Heart left ventricle (tissue), 13 donors: ENCODE measurements at regions not wholly inside any gene's neighbourhood (a gene's known extent, or its start where the extent isn't known, plus 50 kb on each side); places are given as distances from the start of the nearest gene placed in this dataset.

ENCODE experiments used
- CTCF ChIP-seq, 12 donors: fragments of 200-600 bp; sonication (generic) in 4 of 12; IDR thresholded peaks; one replicate each; pipeline versions ENCODE4 v1.5.0 to v1.8.0; 2018 to 2022; ENCODE audit warnings: antibody characterized with exemption in 12 of 12, mild to moderate bottlenecking in 5 of 12
- POLR2A ChIP-seq, 2 donors: fragments of 450-650 bp; IDR thresholded peaks; one replicate each; pipeline ENCODE4 v1.6.1; 2017; ENCODE audit warnings: antibody characterized with exemption in 2 of 2, mild to moderate bottlenecking in 2 of 2, moderate library complexity in 2 of 2
- donor health status: ischemic (EF 13 %, LVEDD 7.1; RV severe dilation, severe dysfunction).
- donor health status: DM: no; HTN: yes; CAD: no.
- donor health status: DM: no; HTN: no; CAD: no.
- donor health status: ischemic (EF 25% LVEDD 6.9; RV normal size, moderate dysfunction).
- donor health status: ischemic (EF 25% LVEDD 5.7; RV mildly dilated, moderate dysfunction).
- donor health status: ischemic (EF 35%, LVEDD 5.7; RV mildly dilated, moderate dysfunction).
- donor health status: nonischemic (EF 11% LVEDD 7.7; RV severe dilation, severe dysfunction).
- donor health status: DM: yes; HTN: yes; CAD: no.
- donor health status: PGD.
- donor health status: ischemic (EF 29% LVEDD 5.4; RV normal size, mild dysfunction).
- donor health status: nonischemic (EF 23%, LVEDD 6.1; RV moderate dilation, normal function).

GRCh38 chr20:51335329-51335841 lies 207.1 kb downstream of the NFATC2 start:
- TF ChIP-seq CTCF (IDR thresholded peaks at IDR 0.05) = no peak
- TF ChIP-seq POLR2A (IDR thresholded peaks at IDR 0.05) = no peak
